GM12878 (cell line): ENCODE measurements at regions not wholly inside any gene's neighbourhood (a gene's known extent, or its start where the extent isn't known, plus 50 kb on each side); places are given as distances from the start of the nearest gene placed in this dataset.

Experiments
- CTCF ChIP-seq, 3 experiments: IDR thresholded peaks in 2 of 3; conservative IDR thresholded peaks in 1 of 3; 2 replicates each; pipeline ENCODE4 v1.5.1; 2011; ENCODE audit warnings: low read depth in 3 of 3, low read length in 3 of 3, mild to moderate bottlenecking in 3 of 3, control low read depth in 2 of 3, moderate library complexity in 2 of 3, inconsistent platforms in 1 of 3, mixed read lengths in 1 of 3; ENCODE audit not compliant: control insufficient read depth in 2 of 3, insufficient read depth in 1 of 3; ENCODE audit errors: extremely low read depth in 1 of 3
- POLR2A ChIP-seq: IDR thresholded peaks from 2 replicates; pipeline ENCODE4 v1.6.1; 2011; ENCODE audit warnings: low read depth, mild to moderate bottlenecking, low read length
- PRDM15 ChIP-seq: fragments of 450-650 bp; formaldehyde crosslinking; IDR thresholded peaks from 2 replicates; pipeline ENCODE4 v1.4.0; 2020; ENCODE audit warnings: mild to moderate bottlenecking, moderate library complexity
- ZNF274 ChIP-seq: IDR thresholded peaks from one replicate; pipeline ENCODE4 v1.8.0; 2011; ENCODE audit not compliant: insufficient read length, insufficient read depth

- TF ChIP-seq ZNF274 (no peak), CTCF (IDR thresholded peaks at IDR 0.05 in 2 of 3, conservative IDR thresholded peaks at IDR 0.05 in 1 of 3; ENCODE audit: control insufficient read depth in 2 of 3, extremely low read depth in 1 of 3, insufficient read depth in 1 of 3, low read depth in 3 of 3, low read length in 3 of 3) (no peak), PRDM15 (CRISPR knock-in tag) (no peak), POLR2A (no peak)
Measured at GRCh38 chr2:228848638-228849037, 422.4 kb downstream of the PID1 start.
